GM19395 (cell line): ENCODE measurements at regions not wholly inside any gene's neighbourhood (a gene's known extent, or its start where the extent isn't known, plus 50 kb on each side); places are given as distances from the start of the nearest gene placed in this dataset.

Experiments used
- ATAC-seq: cut with Tn5 transposase; IDR thresholded peaks from one replicate; pipeline ENCODE4 v1.9.1; 2021; ENCODE audit warnings: mild to moderate bottlenecking, moderate library complexity; ENCODE audit not compliant: unreplicated experiment

DNA sequence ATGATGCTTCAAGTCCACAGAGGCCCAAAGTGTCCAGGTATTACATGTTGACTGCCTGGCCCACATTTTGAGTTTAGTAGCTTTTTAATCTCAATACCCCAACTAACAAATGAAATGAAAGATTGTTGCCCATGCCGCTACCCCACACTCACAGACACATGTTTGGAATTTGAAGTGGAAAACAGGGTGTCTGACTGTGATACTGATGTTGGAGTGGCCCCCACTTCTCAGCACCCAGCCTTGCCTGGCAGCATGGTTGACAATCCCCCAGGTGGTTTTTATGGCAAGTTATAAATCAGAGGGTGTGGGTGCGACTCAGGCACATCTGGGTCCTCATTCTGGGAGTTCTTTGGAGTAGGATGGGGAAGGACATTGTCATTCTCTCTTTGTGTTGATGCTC is 314.7 kb upstream of the ZNF32 start:
- no peak for ATAC-seq

DNA sequence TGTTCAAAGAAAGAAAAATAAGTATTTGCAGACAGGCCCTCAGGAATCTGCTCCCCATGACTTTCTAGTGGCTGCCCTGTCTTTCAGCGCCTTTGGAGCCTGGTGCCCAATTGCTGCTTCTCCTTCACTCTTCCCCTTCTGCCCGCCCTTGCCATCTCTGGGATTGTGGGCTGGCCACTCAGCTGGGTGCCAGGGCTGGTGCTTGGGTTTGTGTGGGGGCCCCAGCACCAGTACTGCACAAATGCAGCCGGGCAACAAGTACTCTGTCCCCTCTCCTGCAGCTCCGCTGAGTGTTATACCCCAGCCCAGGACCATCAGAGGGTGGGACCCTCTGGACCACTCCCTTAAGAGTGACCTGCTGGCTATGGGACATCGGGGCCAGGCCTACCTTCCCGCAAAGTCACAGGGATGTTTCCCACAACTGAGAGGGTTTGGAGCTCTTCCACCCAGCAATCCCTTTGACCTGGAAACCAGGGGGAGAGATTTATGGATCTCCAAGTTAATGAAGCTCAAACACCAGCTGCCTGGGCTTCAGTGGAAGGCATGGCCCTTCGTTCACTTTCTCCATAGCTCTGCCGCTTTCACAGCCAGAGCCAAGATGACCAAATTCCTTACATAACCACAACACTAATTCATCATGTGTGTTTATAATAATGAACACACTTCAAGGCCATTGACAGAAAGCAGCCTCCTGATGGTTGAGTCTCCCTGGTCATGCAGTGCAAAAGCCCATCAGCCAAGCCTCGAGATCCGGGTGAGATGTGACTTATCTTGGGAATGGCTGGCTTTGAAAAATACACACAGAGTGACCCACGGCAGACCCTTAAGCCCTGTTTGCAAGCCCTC is 313.9 kb upstream of the ZNF32 start:
- ATAC-seq, result no peak

GRCh38 chr10:43961523-43962345 is 313.1 kb upstream of the ZNF32 start:
- no peak for ATAC-seq

- ATAC-seq, result no peak
These were observed 312.3 kb upstream of the ZNF32 start for GRCh38 chr10:43960981-43961380.

GRCh38 chr10:43960477-43960876 is 311.8 kb upstream of the ZNF32 start:
- no peak for ATAC-seq

GRCh38 chr10:43960135-43960415 is 311.4 kb upstream of the ZNF32 start:
- no peak for ATAC-seq

DNA sequence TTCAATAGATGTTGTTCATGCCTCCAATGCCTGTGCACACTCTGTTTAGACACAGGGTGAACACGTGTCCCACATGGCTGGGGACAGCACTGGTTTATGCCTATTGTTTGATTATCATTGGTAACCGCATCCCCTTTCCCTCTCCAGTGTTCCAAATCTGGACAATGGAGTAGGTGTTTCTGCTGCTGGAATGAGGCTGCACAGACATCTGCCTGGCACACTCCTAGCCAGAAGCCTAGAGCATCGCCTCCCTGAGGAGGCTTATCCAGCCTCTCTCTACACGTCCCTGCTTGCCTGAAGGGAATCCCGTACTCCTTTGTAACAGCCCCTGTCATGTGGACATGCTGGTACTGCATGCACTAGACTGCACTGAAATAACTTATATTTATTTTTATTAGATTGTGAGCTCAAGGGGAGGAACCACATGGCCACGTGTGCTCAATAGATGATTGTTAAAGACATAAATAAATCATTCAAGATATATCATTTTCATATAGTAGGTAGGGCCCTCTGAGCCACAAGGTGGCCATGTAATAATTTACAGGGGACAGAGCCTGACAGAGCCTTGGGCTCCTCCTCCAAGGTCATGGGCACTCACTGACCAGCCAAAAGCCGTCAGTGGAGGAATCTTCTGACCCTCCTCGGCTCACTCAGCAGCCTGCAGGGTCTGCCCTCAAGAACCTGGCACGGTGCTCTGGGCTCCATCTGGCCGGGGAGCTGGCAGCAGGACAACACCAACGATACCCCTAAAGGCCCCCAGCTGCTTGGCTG is 310.9 kb upstream of the ZNF32 start:
- ATAC-seq, result no peak

GRCh38 chr10:43958964-43959363 is 310.3 kb upstream of the ZNF32 start:
- no peak for ATAC-seq

DNA sequence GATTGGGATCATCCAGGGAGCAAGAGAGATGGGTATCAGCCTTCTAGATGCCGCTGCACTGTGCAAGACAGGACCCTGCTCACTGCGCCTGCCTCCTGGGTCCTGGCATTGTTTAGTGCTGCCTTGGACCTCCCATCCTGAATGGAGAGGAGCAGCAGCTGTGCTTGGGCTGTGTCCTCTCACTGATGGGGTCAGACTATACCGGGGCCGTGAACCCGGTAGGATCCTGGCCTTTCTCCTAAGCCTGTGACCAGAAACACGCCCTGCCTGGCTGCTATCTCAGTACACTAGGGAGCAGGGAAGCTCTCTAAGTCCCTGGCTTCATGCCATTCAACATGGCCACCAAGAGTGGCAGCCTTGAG is 309.4 kb upstream of the ZNF32 start:
- no peak for ATAC-seq

- ATAC-seq, result no peak
These were observed 308.8 kb upstream of the ZNF32 start for GRCh38 chr10:43957267-43958070.

- no peak for ATAC-seq
These were observed 307.3 kb upstream of the ZNF32 start for GRCh38 chr10:43955978-43956377.

GRCh38 chr10:43955002-43955596 is 306.4 kb upstream of the ZNF32 start:
- ATAC-seq, result no peak

- no peak for ATAC-seq
These were observed 305.0 kb upstream of the ZNF32 start for GRCh38 chr10:43953672-43954071.

DNA sequence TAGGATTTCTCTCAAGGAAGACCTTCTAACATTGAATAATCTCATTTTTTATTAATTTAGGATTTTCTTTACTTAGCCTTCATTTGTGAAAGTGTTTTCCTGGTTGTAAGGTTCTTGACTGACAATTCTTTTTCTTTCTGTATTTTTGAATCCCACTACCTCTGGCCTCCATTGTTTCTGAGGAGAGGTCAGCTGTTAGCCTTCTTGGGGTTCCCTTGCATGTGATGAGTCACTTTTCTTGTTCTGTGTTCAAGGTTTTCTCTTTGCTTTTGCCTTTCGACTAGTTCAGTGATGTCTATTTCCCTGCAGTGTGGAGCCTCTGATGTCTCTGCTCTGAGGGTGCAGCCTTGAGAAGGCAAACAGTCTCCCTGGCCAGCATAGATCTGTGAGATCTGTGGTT is 304.1 kb upstream of the ZNF32 start:
- no peak for ATAC-seq

DNA sequence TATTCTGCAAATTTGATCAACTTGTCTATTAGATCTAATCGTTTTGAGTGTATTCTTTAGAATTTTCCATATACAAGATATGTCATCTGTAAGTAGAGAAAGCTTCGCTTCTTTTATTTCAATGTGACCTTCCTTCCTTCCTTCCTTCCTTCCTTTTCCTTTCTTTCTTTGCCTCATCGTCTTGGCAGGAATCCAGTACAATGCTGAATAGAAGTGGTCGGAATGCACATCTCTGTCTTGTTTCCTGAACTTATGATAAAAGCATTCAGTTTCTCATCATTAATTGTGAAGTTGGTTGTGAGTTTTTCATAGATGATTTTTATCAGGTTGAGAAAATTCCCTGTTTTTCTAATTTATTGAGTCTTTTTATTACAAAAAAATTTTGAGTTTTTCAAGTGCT is 300.7 kb upstream of the ZNF32 start:
- ATAC-seq, result no peak

DNA sequence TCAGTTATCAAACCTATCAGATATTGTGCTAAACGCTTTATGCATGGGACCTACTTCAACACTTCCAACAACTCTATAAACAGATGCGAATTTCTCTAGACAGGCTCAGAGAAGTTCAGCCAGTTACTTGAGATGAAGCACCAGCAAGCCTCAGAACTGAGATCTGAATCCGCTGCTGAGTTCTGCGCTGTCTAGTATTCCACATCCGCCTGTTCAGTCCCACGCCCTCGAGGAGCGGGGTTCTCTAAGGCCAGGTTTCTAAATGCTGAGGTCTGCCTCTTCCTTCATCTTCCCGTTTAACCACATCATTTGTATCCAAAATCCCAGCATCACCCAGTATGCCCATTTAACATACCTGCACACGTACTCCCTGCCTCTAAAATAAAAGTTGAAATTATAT is 297.8 kb upstream of the ZNF32 start:
- no peak for ATAC-seq

DNA sequence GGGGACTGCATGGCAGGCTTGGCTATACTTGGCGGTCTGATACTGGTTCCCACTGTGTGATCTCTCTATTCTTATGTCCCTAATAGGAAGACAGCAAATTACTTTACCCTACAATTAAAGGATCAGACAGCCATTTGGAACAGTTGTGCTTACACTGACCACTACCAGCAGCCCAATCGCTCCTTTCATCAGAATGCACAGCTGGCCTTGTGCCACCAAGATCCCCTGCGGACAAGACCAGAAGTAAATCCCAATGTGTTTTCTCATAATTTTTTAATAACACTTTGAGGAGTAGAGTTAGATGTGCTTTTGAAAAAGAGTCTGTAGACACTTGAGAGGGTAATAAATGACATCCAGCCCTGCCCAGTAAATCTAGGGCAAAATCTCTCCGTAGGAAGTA is 297.2 kb upstream of the ZNF32 start:
- no peak for ATAC-seq

GRCh38 chr10:43945094-43945730 is 296.5 kb upstream of the ZNF32 start:
- no peak for ATAC-seq

GRCh38 chr10:43944381-43945093 is 295.9 kb upstream of the ZNF32 start:
- no peak for ATAC-seq
